HG03060 (cell line): ENCODE measurements at regions not wholly inside any gene's neighbourhood (a gene's known extent, or its start where the extent isn't known, plus 50 kb on each side); places are given as distances from the start of the nearest gene placed in this dataset.
"Not testable (repeated sequence)": the region's sequence is repeated elsewhere in the genome, so short reads cannot be mapped to it uniquely, and the experiment has no call there.

Experiments used
- ATAC-seq: cut with Tn5 transposase; IDR thresholded peaks from one replicate; pipeline ENCODE4 v1.9.1; 2021; ENCODE audit warnings: low read depth, moderate number of reproducible peaks; ENCODE audit not compliant: unreplicated experiment

- ATAC-seq = no peak
Observed at GRCh38 chr10:21463436-21463835, 62.0 kb downstream of the SKIDA1 start.

- ATAC-seq = no peak
Observed at GRCh38 chr10:21458126-21458871, 67.2 kb downstream of the SKIDA1 start.

- ATAC-seq = no peak
Observed at GRCh38 chr10:21456160-21456559, 69.3 kb downstream of the SKIDA1 start.

GRCh38 chr10:21452203-21452602 lies 73.3 kb downstream of the SKIDA1 start:
- no peak for ATAC-seq

GRCh38 chr10:21449288-21449966 lies 76.1 kb downstream of the SKIDA1 start:
- ATAC-seq = peak; percentile 77

GRCh38 chr10:21445163-21445562 lies 80.3 kb downstream of the SKIDA1 start:
- no peak for ATAC-seq

- no peak for ATAC-seq
Observed at GRCh38 chr10:21441625-21442024, 83.9 kb downstream of the SKIDA1 start.

GRCh38 chr10:21438914-21439313 lies 86.6 kb downstream of the SKIDA1 start:
- not testable (repeated sequence) for ATAC-seq

- ATAC-seq = no peak
Observed at GRCh38 chr10:21437770-21438382, 87.6 kb downstream of the SKIDA1 start.

GRCh38 chr10:21432266-21432665 lies 93.2 kb downstream of the SKIDA1 start:
- no peak for ATAC-seq

GRCh38 chr10:21431799-21432198 lies 93.7 kb downstream of the SKIDA1 start:
- no peak for ATAC-seq

- no peak for ATAC-seq
Observed at GRCh38 chr10:21427804-21428481, 97.5 kb downstream of the SKIDA1 start.

GRCh38 chr10:21424459-21424861 lies 101.0 kb downstream of the SKIDA1 start:
- ATAC-seq = no peak

- ATAC-seq = no peak
Observed at GRCh38 chr10:21423850-21424249, 101.6 kb downstream of the SKIDA1 start.

- ATAC-seq = no peak
Observed at GRCh38 chr10:21423338-21423737, 102.1 kb downstream of the SKIDA1 start.

- ATAC-seq = no peak
Observed at GRCh38 chr10:21421794-21422193, 103.7 kb downstream of the SKIDA1 start.

- ATAC-seq = no peak
Observed at GRCh38 chr10:21421016-21421415, 104.5 kb downstream of the SKIDA1 start.

GRCh38 chr10:21418981-21419576 lies 106.4 kb downstream of the SKIDA1 start:
- ATAC-seq = not testable (repeated sequence)

- no peak for ATAC-seq
Observed at GRCh38 chr10:21417172-21417712, 108.2 kb downstream of the SKIDA1 start.

- no peak for ATAC-seq
Observed at GRCh38 chr10:21413680-21414079, 111.8 kb downstream of the SKIDA1 start.
